HEK293 (cell line): ENCODE measurements at regions not wholly inside any gene's neighbourhood (a gene's known extent, or its start where the extent isn't known, plus 50 kb on each side); places are given as distances from the start of the nearest gene placed in this dataset.

Experiments
- CTCF ChIA-PET: fragments of 350-600 bp; formaldehyde crosslinking; extraction: SDS; loops from one replicate; lab custom pipeline; 2021; ENCODE audit warnings: antibody characterized with exemption; lab: Yijun Ruan, JAX
- POLR2A ChIA-PET: fragments of 300-600 bp; formaldehyde crosslinking; extraction: SDS; loops from one replicate; lab custom pipeline; 2020; ENCODE audit warnings: antibody characterized with exemption, inconsistent platforms; lab: Yijun Ruan, JAX
- H3K27ac ChIP-seq: fragments of 200-500 bp; sonication (Bioruptor generic); 2 replicates; pipeline ENCODE4 v1.5.1; 2014; ENCODE audit warnings: low read depth, low read length, control low read depth, inconsistent platforms; ENCODE audit errors: extremely low read depth
- H3K36me3 ChIP-seq, 2 experiments: fragments of 200-500 bp in 1 of 2; sonication (Bioruptor generic) in 1 of 2; 1 replicate in 1 of 2; 2 replicates in 1 of 2; pipeline ENCODE4 v1.5.1; 2014 to 2017; ENCODE audit warnings: inconsistent platforms in 2 of 2, low read length in 2 of 2; ENCODE audit not compliant: control insufficient read depth in 2 of 2, insufficient read depth in 1 of 2
- H3K4me1 ChIP-seq: fragments of 200-500 bp; sonication (Bioruptor generic); 2 replicates; pipeline ENCODE4 v1.5.1; 2014; ENCODE audit warnings: mild to moderate bottlenecking, low read length, inconsistent platforms; ENCODE audit not compliant: control insufficient read depth, insufficient read depth
- H3K4me3 ChIP-seq: 2 replicates; pipeline ENCODE4 v1.5.1; 2011; ENCODE audit warnings: low read depth, mild to moderate bottlenecking, control low read depth, low read length, moderate library complexity
- H3K9me3 ChIP-seq: fragments of 200-500 bp; sonication (Bioruptor generic); 2 replicates; pipeline ENCODE4 v1.5.1; 2014; ENCODE audit warnings: low read depth, low read length, inconsistent platforms; ENCODE audit not compliant: control insufficient read depth, insufficient read depth
- FEZF1 ChIP-seq: fragments of 450-650 bp; formaldehyde crosslinking; IDR thresholded peaks from 2 replicates; pipeline ENCODE4 v1.5.1; 2016; ENCODE audit warnings: missing biosample characterization, missing genetic modification characterization
- GFI1B ChIP-seq: fragments of 450-650 bp; formaldehyde crosslinking; IDR thresholded peaks from 2 replicates; pipeline ENCODE4 v1.5.1; 2016; ENCODE audit warnings: missing biosample characterization, missing genetic modification characterization
- KLF10 ChIP-seq: fragments of 450-650 bp; IDR thresholded peaks from 2 replicates; pipeline ENCODE4 v1.5.1; 2018; ENCODE audit warnings: missing biosample characterization, mild to moderate bottlenecking, missing genetic modification characterization
- MEIS1 ChIP-seq: sonication (generic); formaldehyde crosslinking; IDR thresholded peaks from 2 replicates; pipeline ENCODE4 v1.8.1; 2022; ENCODE audit warnings: missing genetic modification reagents, mild to moderate bottlenecking, borderline replicate concordance
- SCRT2 ChIP-seq: fragments of 450-650 bp; formaldehyde crosslinking; IDR thresholded peaks from 2 replicates; pipeline ENCODE4 v1.5.1; 2016; ENCODE audit warnings: missing biosample characterization, missing genetic modification characterization
- SP2 ChIP-seq: fragments of 450-650 bp; formaldehyde crosslinking; IDR thresholded peaks from 2 replicates; pipeline ENCODE4 v1.5.1; 2016; ENCODE audit warnings: missing biosample characterization, missing genetic modification characterization
- WT1 ChIP-seq: fragments of 450-650 bp; formaldehyde crosslinking; IDR thresholded peaks from 2 replicates; pipeline ENCODE4 v1.5.1; 2016; ENCODE audit warnings: missing biosample characterization, missing genetic modification characterization
- ZBTB21 ChIP-seq: fragments of 450-650 bp; formaldehyde crosslinking; IDR thresholded peaks from 2 replicates; pipeline ENCODE4 v1.5.1; 2017; ENCODE audit warnings: missing biosample characterization, missing genetic modification characterization
- ZBTB49 ChIP-seq: fragments of 450-650 bp; formaldehyde crosslinking; IDR thresholded peaks from 2 replicates; pipeline ENCODE4 v1.5.1; 2016; ENCODE audit warnings: missing biosample characterization, missing genetic modification characterization, low read depth
- ZFP37 ChIP-seq: fragments of 450-650 bp; formaldehyde crosslinking; IDR thresholded peaks from 2 replicates; pipeline ENCODE4 v1.5.1; 2016; ENCODE audit warnings: missing biosample characterization, missing genetic modification characterization
- ZFP69B ChIP-seq: fragments of 450-650 bp; formaldehyde crosslinking; IDR thresholded peaks from 2 replicates; pipeline ENCODE4 v1.5.1; 2016; ENCODE audit warnings: missing biosample characterization, missing genetic modification characterization
- ZNF184 ChIP-seq: fragments of 450-650 bp; IDR thresholded peaks from 2 replicates; pipeline ENCODE4 v1.5.1; 2018; ENCODE audit warnings: missing biosample characterization, mild to moderate bottlenecking, missing genetic modification characterization
- ZNF214 ChIP-seq: fragments of 450-650 bp; formaldehyde crosslinking; IDR thresholded peaks from 2 replicates; pipeline ENCODE4 v1.5.1; 2017; ENCODE audit warnings: missing biosample characterization, mild to moderate bottlenecking, missing genetic modification characterization, borderline replicate concordance
- ZNF223 ChIP-seq: fragments of 450-650 bp; formaldehyde crosslinking; IDR thresholded peaks from 2 replicates; pipeline ENCODE4 v1.5.1; 2016; ENCODE audit warnings: missing biosample characterization, missing genetic modification characterization
- ZNF341 ChIP-seq: fragments of 450-650 bp; formaldehyde crosslinking; IDR thresholded peaks from 2 replicates; pipeline ENCODE4; 2016; ENCODE audit warnings: low read depth, missing biosample characterization, missing genetic modification characterization
- ZNF510 ChIP-seq: fragments of 450-650 bp; formaldehyde crosslinking; IDR thresholded peaks from 2 replicates; pipeline ENCODE4 v1.5.1; 2018; ENCODE audit warnings: mild to moderate bottlenecking, missing genetic modification characterization, missing biosample characterization; ENCODE audit not compliant: insufficient replicate concordance
- ZNF560 ChIP-seq: fragments of 450-650 bp; formaldehyde crosslinking; IDR thresholded peaks from 2 replicates; pipeline ENCODE4 v1.5.1; 2017; ENCODE audit warnings: missing biosample characterization, missing genetic modification characterization, borderline replicate concordance
- ZNF580 ChIP-seq: fragments of 450-650 bp; formaldehyde crosslinking; IDR thresholded peaks from 2 replicates; pipeline ENCODE4 v1.5.1; 2016; ENCODE audit warnings: missing biosample characterization, missing genetic modification characterization
- ZNF596 ChIP-seq: fragments of 450-650 bp; IDR thresholded peaks from 2 replicates; pipeline ENCODE4 v1.5.0; 2018; ENCODE audit warnings: missing biosample characterization, mild to moderate bottlenecking, missing genetic modification characterization, moderate library complexity
- ZNF747 ChIP-seq: fragments of 450-650 bp; formaldehyde crosslinking; IDR thresholded peaks from 2 replicates; pipeline ENCODE4 v1.5.1; 2016; ENCODE audit warnings: missing biosample characterization, missing genetic modification characterization
- ZNF776 ChIP-seq: fragments of 450-650 bp; formaldehyde crosslinking; IDR thresholded peaks from 2 replicates; pipeline ENCODE4 v1.5.0; 2017; ENCODE audit warnings: missing biosample characterization, missing genetic modification characterization, borderline replicate concordance
- ZSCAN5A ChIP-seq: fragments of 450-650 bp; formaldehyde crosslinking; IDR thresholded peaks from 2 replicates; pipeline ENCODE4 v1.5.1; 2016; ENCODE audit warnings: missing biosample characterization, missing genetic modification characterization

- TF ChIP-seq KLF10 (tag by site-specific recombination) (no peak), GFI1B (no peak), ZNF580 (tag by site-specific recombination) (no peak), MEIS1 (no peak), ZNF214 (no peak), FEZF1 (no peak), ZFP69B (tag by site-specific recombination) (no peak), SCRT2 (tag by site-specific recombination) (no peak), ZNF560 (tag by site-specific recombination) (no peak), ZBTB49 (tag by site-specific recombination) (no peak)
- TF ChIP-seq, all 188 proteins: peak for 0
- Histone ChIP-seq H3K27ac (no peak overlapping the region), H3K36me3 (no peaks in the 10 kb centered on the region), H3K4me1 (no peaks in the 10 kb centered on the region), H3K4me3 (no peak overlapping the region), H3K9me3 (no peaks in the 10 kb centered on the region)
- POLR2A ChIA-PET = no interaction called here
- CTCF ChIA-PET = interaction anchor here (0.6 kb wide), 1 partner anchor 185 kb away, joined by 3 read pairs; no protein-coding TSS in a partner anchor
Measured at GRCh38 chr3:147007736-147008245, 398.6 kb downstream of the ZIC4 start.

GRCh38 chr3:147002721-147003120, 397.6 kb upstream of the PLSCR5 start:
- CTCF ChIA-PET = no interaction called here

GRCh38 chr3:147000274-147000673, 395.1 kb upstream of the PLSCR5 start:
- CTCF ChIA-PET = no interaction called here
- Histone ChIP-seq H3K9me3 (no peaks in the 10 kb centered on the region), H3K4me3 (no peak overlapping the region)
- POLR2A ChIA-PET = no interaction called here
- no peak for TF ChIP-seq ZFP37 (tag by site-specific recombination)
- TF ChIP-seq ZNF223 = no peak
- TF ChIP-seq ZBTB21 (tag by site-specific recombination) = no peak
- TF ChIP-seq ZNF341 (tag by site-specific recombination) = no peak
- TF ChIP-seq, all 188 proteins: peak for 0
- Histone ChIP-seq H3K27ac (no peak overlapping the region), H3K4me1 (no peaks in the 10 kb centered on the region), H3K36me3 (no peaks in the 10 kb centered on the region)

More at GRCh38 chr3:147002721-147003120, 397.6 kb upstream of the PLSCR5 start:
- H3K27ac ChIP-seq = no peak overlapping the region
- H3K36me3 ChIP-seq = no peaks in the 10 kb centered on the region
- TF ChIP-seq SCRT2 (tag by site-specific recombination) = no peak
- no peak for TF ChIP-seq ZNF747 (tag by site-specific recombination)
- TF ChIP-seq WT1 (tag by site-specific recombination) = no peak
- TF ChIP-seq ZSCAN5A (tag by site-specific recombination) = no peak
- no peak for TF ChIP-seq SP2 (tag by site-specific recombination)
- no peak for TF ChIP-seq ZNF776
- TF ChIP-seq ZNF184 (tag by site-specific recombination) = no peak
- no peak for TF ChIP-seq ZNF341 (tag by site-specific recombination)
- TF ChIP-seq ZNF510 = no peak
- no peak for TF ChIP-seq ZNF596 (tag by site-specific recombination)
- TF ChIP-seq, all 188 proteins: peak for 0
- no peaks in the 10 kb centered on the region for H3K9me3 ChIP-seq
- POLR2A ChIA-PET = no interaction called here
- no peak overlapping the region for H3K4me3 ChIP-seq
- no peaks in the 10 kb centered on the region for H3K4me1 ChIP-seq
